Breast epithelium (tissue), 4 donors: ENCODE measurements at regions not wholly inside any gene's neighbourhood (a gene's known extent, or its start where the extent isn't known, plus 50 kb on each side); places are given as distances from the start of the nearest gene placed in this dataset.
"Not testable (repeated sequence)": the region's sequence is repeated elsewhere in the genome, so short reads cannot be mapped to it uniquely, and the experiment has no call there.

ENCODE experiments used
- DNase-seq, 2 donors: peaks; one replicate each; pipeline ENCODE4 v3.0.0-alpha.2; 2019; ENCODE audit warnings: low spot score in 2 of 2
- H3K27ac ChIP-seq, 2 donors: fragments of 200-600 bp; sonication (generic) in 1 of 2; one replicate each; pipeline ENCODE4 v1.5.1; 2016 to 2019; ENCODE audit warnings: mild to moderate bottlenecking in 1 of 2
- H3K27me3 ChIP-seq, 2 donors: fragments of 200-600 bp; sonication (generic) in 1 of 2; one replicate each; pipeline versions ENCODE4 v1.5.1 to v1.6.0; 2017 to 2019; ENCODE audit warnings: control low read depth in 1 of 2, mild to moderate bottlenecking in 1 of 2
- H3K36me3 ChIP-seq: fragments of 200-600 bp; one replicate; pipeline ENCODE4 v1.5.1; 2019
- H3K4me1 ChIP-seq, 2 donors: fragments of 200-600 bp; sonication (generic); one replicate each; pipeline ENCODE4 v1.5.1; 2016 to 2019; ENCODE audit warnings: control low read depth in 1 of 2
- H3K4me3 ChIP-seq, 3 donors: fragments of 200-600 bp; sonication (generic); 1 replicate in 2 of 3; 2 replicates in 1 of 3; pipeline ENCODE4 v1.5.1; 2016 to 2019; ENCODE audit warnings: mild to moderate bottlenecking in 3 of 3, moderate library complexity in 2 of 3
- H3K9me3 ChIP-seq, 2 donors: fragments of 200-600 bp; sonication (generic) in 1 of 2; one replicate each; pipeline ENCODE4 v1.5.1; 2016 to 2019; ENCODE audit warnings: control low read depth in 1 of 2
- POLR2A ChIP-seq: fragments of 450-650 bp; IDR thresholded peaks from one replicate; pipeline ENCODE4 v1.6.1; 2016; ENCODE audit warnings: antibody characterized with exemption, mild to moderate bottlenecking, moderate library complexity
- POLR2AphosphoS5 ChIP-seq, 3 donors: sonication (generic); formaldehyde crosslinking; IDR thresholded peaks; one replicate each; pipeline ENCODE4 v1.6.1; 2017; ENCODE audit warnings: antibody characterized with exemption in 3 of 3
- intact Hi-C: fragments of 100-400 bp; cut with DNase I; formaldehyde crosslinking; loops from one replicate; pipeline ENCODE4 v1.15.1; 2023; ENCODE audit warnings: low total_unique reads
- TF ChIP-seq, protein P1 (sequence below), 3 donors: fragments of 450-650 bp; IDR thresholded peaks; one replicate each; pipeline ENCODE4 v1.5.1; 2016 to 2017; ENCODE audit warnings: antibody characterized with exemption in 3 of 3, mild to moderate bottlenecking in 3 of 3, moderate library complexity in 3 of 3

GRCh38 chr11:87894961-87895360 is 280.3 kb downstream of the RAB38 start:
- intact Hi-C loops: no loop called here
- no peaks in the 10 kb centered on the region for H3K9me3 ChIP-seq

DNA sequence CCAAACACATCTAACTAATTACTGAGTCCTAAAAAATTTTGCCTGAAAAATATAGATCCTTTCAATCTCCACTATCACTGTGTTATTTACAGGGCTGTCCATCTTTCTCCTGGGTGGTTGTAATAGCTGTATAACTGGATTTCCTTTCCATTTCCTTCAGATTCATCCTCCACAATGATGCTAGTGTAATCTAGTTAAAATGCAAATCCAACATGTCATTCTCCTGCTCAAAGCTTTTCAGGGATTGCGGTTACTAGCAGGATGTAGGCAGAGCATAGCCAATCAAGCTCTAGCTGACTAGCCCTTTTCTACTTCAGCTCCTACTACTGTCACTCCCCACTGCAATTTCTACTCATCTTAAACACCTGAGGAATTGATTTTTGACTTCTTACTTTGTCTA is 283.0 kb downstream of the RAB38 start:
- no peaks in the 10 kb centered on the region for H3K4me1 ChIP-seq
- H3K27ac ChIP-seq: no peak overlapping the region
- no peaks in the 10 kb centered on the region for H3K36me3 ChIP-seq
- TF ChIP-seq, protein P1, sequence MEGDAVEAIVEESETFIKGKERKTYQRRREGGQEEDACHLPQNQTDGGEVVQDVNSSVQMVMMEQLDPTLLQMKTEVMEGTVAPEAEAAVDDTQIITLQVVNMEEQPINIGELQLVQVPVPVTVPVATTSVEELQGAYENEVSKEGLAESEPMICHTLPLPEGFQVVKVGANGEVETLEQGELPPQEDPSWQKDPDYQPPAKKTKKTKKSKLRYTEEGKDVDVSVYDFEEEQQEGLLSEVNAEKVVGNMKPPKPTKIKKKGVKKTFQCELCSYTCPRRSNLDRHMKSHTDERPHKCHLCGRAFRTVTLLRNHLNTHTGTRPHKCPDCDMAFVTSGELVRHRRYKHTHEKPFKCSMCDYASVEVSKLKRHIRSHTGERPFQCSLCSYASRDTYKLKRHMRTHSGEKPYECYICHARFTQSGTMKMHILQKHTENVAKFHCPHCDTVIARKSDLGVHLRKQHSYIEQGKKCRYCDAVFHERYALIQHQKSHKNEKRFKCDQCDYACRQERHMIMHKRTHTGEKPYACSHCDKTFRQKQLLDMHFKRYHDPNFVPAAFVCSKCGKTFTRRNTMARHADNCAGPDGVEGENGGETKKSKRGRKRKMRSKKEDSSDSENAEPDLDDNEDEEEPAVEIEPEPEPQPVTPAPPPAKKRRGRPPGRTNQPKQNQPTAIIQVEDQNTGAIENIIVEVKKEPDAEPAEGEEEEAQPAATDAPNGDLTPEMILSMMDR (IDR thresholded peaks at IDR 0.05): no peak
- no peak for TF ChIP-seq POLR2AphosphoS5 (IDR thresholded peaks at IDR 0.05)
- TF ChIP-seq POLR2A: no peak
- no peak overlapping the region for H3K4me3 ChIP-seq
- no peaks in the 10 kb centered on the region for H3K9me3 ChIP-seq
- H3K27me3 ChIP-seq: no peaks in the 10 kb centered on the region
- DNase-seq: no peak
- intact Hi-C loops: no loop called here

More at GRCh38 chr11:87894961-87895360, 280.3 kb downstream of the RAB38 start:
- DNase-seq: no peak
- H3K4me1 ChIP-seq: no peaks in the 10 kb centered on the region
- no peaks in the 10 kb centered on the region for H3K27me3 ChIP-seq
- no peak overlapping the region for H3K4me3 ChIP-seq
- TF ChIP-seq POLR2A: no peak
- TF ChIP-seq POLR2AphosphoS5 (IDR thresholded peaks at IDR 0.05): no peak
- TF ChIP-seq, protein P1 (IDR thresholded peaks at IDR 0.05): no peak
- H3K36me3 ChIP-seq: no peaks in the 10 kb centered on the region
- no peak overlapping the region for H3K27ac ChIP-seq

DNA sequence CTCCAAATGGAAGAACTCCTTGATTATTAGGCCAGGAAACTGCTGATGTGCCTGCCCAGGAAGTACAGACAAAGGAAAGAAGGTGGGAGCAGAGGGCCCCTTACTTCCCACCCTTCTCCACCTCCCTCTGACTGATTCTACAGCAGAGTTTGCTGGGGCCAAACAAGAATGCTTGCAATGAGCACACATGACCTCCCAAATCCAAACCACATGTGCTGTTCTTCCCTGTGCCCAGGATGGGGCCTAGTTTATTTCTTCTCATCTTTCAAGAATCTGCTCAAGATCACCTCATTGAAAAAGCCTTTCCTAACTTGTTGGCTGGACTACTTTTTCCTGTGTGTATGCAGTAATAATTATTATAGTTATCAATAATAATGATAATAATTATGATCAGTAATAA is 286.1 kb downstream of the RAB38 start:
- intact Hi-C loops: no loop called here
- H3K27me3 ChIP-seq: no peaks in the 10 kb centered on the region
- no peaks in the 10 kb centered on the region for H3K36me3 ChIP-seq
- TF ChIP-seq, protein P1 (IDR thresholded peaks at IDR 0.05): no peak
- TF ChIP-seq POLR2A (no peak), POLR2AphosphoS5 (IDR thresholded peaks at IDR 0.05) (no peak)
- H3K4me1 ChIP-seq: no peaks in the 10 kb centered on the region
- no peak for DNase-seq
- no peak overlapping the region for H3K27ac ChIP-seq
- no peak overlapping the region for H3K4me3 ChIP-seq
- no peaks in the 10 kb centered on the region for H3K9me3 ChIP-seq

DNA sequence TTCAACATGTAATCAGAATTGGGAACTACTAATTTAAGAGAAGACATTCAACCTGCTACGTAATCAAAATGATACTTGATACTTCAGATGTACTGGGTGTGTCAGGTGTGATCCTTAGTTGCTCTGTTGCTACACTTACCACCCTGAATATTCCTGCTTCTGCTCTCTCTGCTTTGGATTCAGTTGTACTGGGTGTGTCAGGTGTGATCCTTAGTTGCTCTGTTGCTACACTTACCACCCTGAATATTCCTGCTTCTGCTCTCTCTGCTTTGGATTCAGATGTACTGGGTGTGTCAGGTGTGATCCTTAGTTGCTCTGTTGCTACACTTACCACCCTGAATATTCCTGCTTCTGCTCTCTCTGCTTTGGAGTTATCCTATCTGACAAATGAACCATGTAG is 290.2 kb downstream of the RAB38 start:
- H3K4me3 ChIP-seq, H3K27ac ChIP-seq, DNase-seq, H3K4me1 ChIP-seq, H3K27me3 ChIP-seq, intact Hi-C loops, H3K36me3 ChIP-seq, H3K9me3 ChIP-seq: not testable (repeated sequence)

DNA sequence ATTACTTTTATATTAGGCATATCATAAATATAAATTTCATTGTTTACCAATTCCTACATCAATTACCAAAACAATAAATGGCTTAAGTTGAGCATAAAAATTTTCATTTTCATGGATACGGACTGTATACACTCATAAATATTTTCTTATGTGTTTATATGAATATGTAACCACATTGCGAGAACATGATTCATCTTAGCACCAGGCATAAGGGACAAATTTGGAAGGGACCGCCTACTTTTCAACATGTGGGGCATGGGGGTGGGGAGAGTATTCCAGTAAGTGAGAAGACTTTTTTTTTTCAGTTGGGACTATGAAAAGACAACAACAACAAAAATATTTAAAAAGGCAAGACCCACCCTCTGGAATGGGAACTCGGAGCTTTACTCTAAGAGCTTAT is 296.1 kb downstream of the RAB38 start:
- Histone ChIP-seq H3K36me3 (no peaks in the 10 kb centered on the region), H3K4me3 (no peak overlapping the region), H3K9me3 (no peaks in the 10 kb centered on the region), H3K27me3 (no peaks in the 10 kb centered on the region), H3K4me1 (no peaks in the 10 kb centered on the region), H3K27ac (no peak overlapping the region)
- DNase-seq: no peak
- TF ChIP-seq POLR2AphosphoS5 (IDR thresholded peaks at IDR 0.05) (no peak), POLR2A (no peak)
- TF ChIP-seq, protein P1 (IDR thresholded peaks at IDR 0.05): no peak
- intact Hi-C loops: no loop called here

- no peak for DNase-seq
- Histone ChIP-seq H3K4me3 (no peak overlapping the region), H3K4me1 (no peaks in the 10 kb centered on the region), H3K9me3 (no peaks in the 10 kb centered on the region), H3K27ac (no peak overlapping the region), H3K36me3 (no peaks in the 10 kb centered on the region), H3K27me3 (no peaks in the 10 kb centered on the region)
- TF ChIP-seq, protein P1 (IDR thresholded peaks at IDR 0.05): no peak
- TF ChIP-seq POLR2AphosphoS5 (IDR thresholded peaks at IDR 0.05): no peak
- no peak for TF ChIP-seq POLR2A
- intact Hi-C loops: no loop called here
Measured at GRCh38 chr11:87878373-87878825, 296.8 kb downstream of the RAB38 start.
